ENCODE measurements at regions not wholly inside any gene's neighbourhood (a gene's known extent, or its start where the extent isn't known, plus 50 kb on each side); places are given as distances from the start of the nearest gene placed in this dataset.

GRCh38 chr10:108568824-108569223 lies 1354.5 kb downstream of the XPNPEP1 start:
- BruUV-seq (replicated peaks) = no TSS peak
- no peak overlapping the region for H3K4me3 Mint-ChIP-seq (ENCODE audit: unreplicated experiment)

GRCh38 chr10:108567899-108568752 lies 1355.2 kb downstream of the XPNPEP1 start:
- Mint-ChIP-seq H3K9me3 (ENCODE audit: unreplicated experiment) (no peaks in the 10 kb centered on the region), H3K27ac (ENCODE audit: low read depth, unreplicated experiment) (no peak overlapping the region), H3K4me1 (ENCODE audit: insufficient read depth, unreplicated experiment) (peaks cover 7% of the 10 kb centered on the region), H3K36me3 (ENCODE audit: insufficient read depth, unreplicated experiment) (no peaks in the 10 kb centered on the region), H3K27me3 (ENCODE audit: insufficient read depth, unreplicated experiment) (no peaks in the 10 kb centered on the region), H3K4me3 (ENCODE audit: unreplicated experiment) (no peak overlapping the region)
- no TSS peak for BruUV-seq (replicated peaks)
- ChIA-PET CTCF (no interaction called here), POLR2A (no interaction called here)
- intact Hi-C loops (cut with micrococcal nuclease) = no loop called here
- DNase-seq (ENCODE audit: unreplicated experiment) = no peak
- TF ChIP-seq CTCF (IDR thresholded peaks at IDR 0.05; ENCODE audit: unreplicated experiment) = no peak

More at GRCh38 chr10:108568824-108569223, 1354.5 kb downstream of the XPNPEP1 start:
- Mint-ChIP-seq H3K27ac (ENCODE audit: low read depth, unreplicated experiment) (no peak overlapping the region), H3K9me3 (ENCODE audit: unreplicated experiment) (no peaks in the 10 kb centered on the region), H3K27me3 (ENCODE audit: insufficient read depth, unreplicated experiment) (no peaks in the 10 kb centered on the region), H3K4me1 (ENCODE audit: insufficient read depth, unreplicated experiment) (peaks cover 7% of the 10 kb centered on the region), H3K36me3 (ENCODE audit: insufficient read depth, unreplicated experiment) (no peaks in the 10 kb centered on the region)
- DNase-seq (ENCODE audit: unreplicated experiment) = no peak
- CTCF ChIA-PET = no interaction called here
- intact Hi-C loops (cut with micrococcal nuclease) = no loop called here
- TF ChIP-seq CTCF (IDR thresholded peaks at IDR 0.05; ENCODE audit: unreplicated experiment) = no peak
- POLR2A ChIA-PET = no interaction called here

- POLR2A ChIA-PET = no interaction called here
- no TSS peak for BruUV-seq (replicated peaks)
- no peak overlapping the region for H3K27ac Mint-ChIP-seq (ENCODE audit: low read depth, unreplicated experiment)
- H3K4me1 Mint-ChIP-seq (ENCODE audit: insufficient read depth, unreplicated experiment) = peaks cover 13% of the 10 kb centered on the region
- no peaks in the 10 kb centered on the region for H3K36me3 Mint-ChIP-seq (ENCODE audit: insufficient read depth, unreplicated experiment)
- H3K4me3 Mint-ChIP-seq (ENCODE audit: unreplicated experiment) = no peak overlapping the region
- H3K27me3 Mint-ChIP-seq (ENCODE audit: insufficient read depth, unreplicated experiment) = no peaks in the 10 kb centered on the region
- TF ChIP-seq CTCF (IDR thresholded peaks at IDR 0.05; ENCODE audit: unreplicated experiment) = no peak
- CTCF ChIA-PET = no interaction called here
- DNase-seq (ENCODE audit: unreplicated experiment) = no peak
- intact Hi-C loops (cut with micrococcal nuclease) = no loop called here
- no peaks in the 10 kb centered on the region for H3K9me3 Mint-ChIP-seq (ENCODE audit: unreplicated experiment)
Observed at GRCh38 chr10:108566316-108567107, 1356.8 kb downstream of the XPNPEP1 start.

GRCh38 chr10:108562105-108562504 lies 1361.2 kb downstream of the XPNPEP1 start:
- POLR2A ChIA-PET = interaction anchor here (0.6 kb wide), 2 partner anchors 630 to 855 kb away, joined by 3 read pairs; no protein-coding TSS in a partner anchor
- DNase-seq (ENCODE audit: unreplicated experiment) = no peak
- H3K36me3 Mint-ChIP-seq (ENCODE audit: insufficient read depth, unreplicated experiment) = no peaks in the 10 kb centered on the region
- H3K27ac Mint-ChIP-seq (ENCODE audit: low read depth, unreplicated experiment) = no peak overlapping the region
- peaks cover 9% of the 10 kb centered on the region for H3K4me1 Mint-ChIP-seq (ENCODE audit: insufficient read depth, unreplicated experiment)
- H3K9me3 Mint-ChIP-seq (ENCODE audit: unreplicated experiment) = no peaks in the 10 kb centered on the region
- intact Hi-C loops (cut with micrococcal nuclease) = no loop called here
- no peak for TF ChIP-seq CTCF (IDR thresholded peaks at IDR 0.05; ENCODE audit: unreplicated experiment)
- no TSS peak for BruUV-seq (replicated peaks)
- CTCF ChIA-PET = interaction anchor here (0.6 to 0.7 kb wide), 3 partner anchors 29 to 1291 kb away, joined by 3 to 4 read pairs (median 4); no protein-coding TSS in a partner anchor
- no peaks in the 10 kb centered on the region for H3K27me3 Mint-ChIP-seq (ENCODE audit: insufficient read depth, unreplicated experiment)
- H3K4me3 Mint-ChIP-seq (ENCODE audit: unreplicated experiment) = no peak overlapping the region

Measured in MCF 10A (cell line).